Lower leg skin (tissue), 4 donors: ENCODE measurements at regions not wholly inside any gene's neighbourhood (a gene's known extent, or its start where the extent isn't known, plus 50 kb on each side); places are given as distances from the start of the nearest gene placed in this dataset.
"Not testable (repeated sequence)": the region's sequence is repeated elsewhere in the genome, so short reads cannot be mapped to it uniquely, and the experiment has no call there.

Experiments used
- DNase-seq, 2 donors: peaks; one replicate each; pipeline ENCODE4 v3.0.0-alpha.2; 2019; ENCODE audit warnings: low spot score in 2 of 2
- H3K4me3 ChIP-seq: fragments of 200-600 bp; sonication (generic); 2 replicates; pipeline ENCODE4 v1.5.1; 2017; ENCODE audit warnings: mild to moderate bottlenecking, low read depth; ENCODE audit not compliant: poor library complexity, severe bottlenecking
- POLR2A ChIP-seq, 2 donors: fragments of 450-650 bp; IDR thresholded peaks; one replicate each; pipeline ENCODE4 v1.6.1; 2016 to 2017; ENCODE audit warnings: antibody characterized with exemption in 2 of 2, mild to moderate bottlenecking in 1 of 2, moderate library complexity in 1 of 2
- WGBS, 2 donors: methylation state at CpG; one replicate each; pipeline ENCODE4 v1.1.5; 2018; 5-methylcytosine and 5-hydroxymethylcytosine counted together
- intact Hi-C: fragments of 100-400 bp; cut with DNase I; formaldehyde crosslinking; loops from one replicate; pipeline ENCODE4 v1.15.0; 2023; ENCODE audit warnings: low total_unique reads
- TF ChIP-seq, protein P1 (sequence below), 3 donors: fragments of 450-650 bp; IDR thresholded peaks; one replicate each; pipeline ENCODE4 v1.5.1; 2016; ENCODE audit warnings: antibody characterized with exemption in 3 of 3, mild to moderate bottlenecking in 3 of 3, moderate library complexity in 2 of 3

DNA sequence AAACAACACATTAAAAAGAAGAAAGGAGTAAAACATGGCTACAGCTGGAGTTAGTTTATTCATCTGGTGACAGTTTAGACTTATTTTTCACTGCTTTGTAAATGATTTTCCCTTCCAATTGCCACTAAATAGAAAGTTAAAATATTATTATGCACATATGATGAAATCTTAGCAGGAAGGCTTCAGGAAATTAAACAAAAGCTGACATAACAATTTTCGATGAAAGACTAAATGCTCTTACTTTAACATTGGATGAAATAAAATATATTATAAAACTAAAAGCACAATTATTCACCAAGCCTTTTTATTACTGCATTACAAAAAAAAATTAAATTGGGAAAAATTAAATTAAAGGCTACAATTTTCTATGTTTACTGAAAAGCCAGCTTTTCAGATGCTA lies 158.0 kb downstream of the MMUT start:
- TF ChIP-seq, protein P1, sequence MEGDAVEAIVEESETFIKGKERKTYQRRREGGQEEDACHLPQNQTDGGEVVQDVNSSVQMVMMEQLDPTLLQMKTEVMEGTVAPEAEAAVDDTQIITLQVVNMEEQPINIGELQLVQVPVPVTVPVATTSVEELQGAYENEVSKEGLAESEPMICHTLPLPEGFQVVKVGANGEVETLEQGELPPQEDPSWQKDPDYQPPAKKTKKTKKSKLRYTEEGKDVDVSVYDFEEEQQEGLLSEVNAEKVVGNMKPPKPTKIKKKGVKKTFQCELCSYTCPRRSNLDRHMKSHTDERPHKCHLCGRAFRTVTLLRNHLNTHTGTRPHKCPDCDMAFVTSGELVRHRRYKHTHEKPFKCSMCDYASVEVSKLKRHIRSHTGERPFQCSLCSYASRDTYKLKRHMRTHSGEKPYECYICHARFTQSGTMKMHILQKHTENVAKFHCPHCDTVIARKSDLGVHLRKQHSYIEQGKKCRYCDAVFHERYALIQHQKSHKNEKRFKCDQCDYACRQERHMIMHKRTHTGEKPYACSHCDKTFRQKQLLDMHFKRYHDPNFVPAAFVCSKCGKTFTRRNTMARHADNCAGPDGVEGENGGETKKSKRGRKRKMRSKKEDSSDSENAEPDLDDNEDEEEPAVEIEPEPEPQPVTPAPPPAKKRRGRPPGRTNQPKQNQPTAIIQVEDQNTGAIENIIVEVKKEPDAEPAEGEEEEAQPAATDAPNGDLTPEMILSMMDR (IDR thresholded peaks at IDR 0.05), result no peak
- TF ChIP-seq POLR2A (IDR thresholded peaks at IDR 0.05), result no peak
- intact Hi-C loops, result no loop called here

DNA sequence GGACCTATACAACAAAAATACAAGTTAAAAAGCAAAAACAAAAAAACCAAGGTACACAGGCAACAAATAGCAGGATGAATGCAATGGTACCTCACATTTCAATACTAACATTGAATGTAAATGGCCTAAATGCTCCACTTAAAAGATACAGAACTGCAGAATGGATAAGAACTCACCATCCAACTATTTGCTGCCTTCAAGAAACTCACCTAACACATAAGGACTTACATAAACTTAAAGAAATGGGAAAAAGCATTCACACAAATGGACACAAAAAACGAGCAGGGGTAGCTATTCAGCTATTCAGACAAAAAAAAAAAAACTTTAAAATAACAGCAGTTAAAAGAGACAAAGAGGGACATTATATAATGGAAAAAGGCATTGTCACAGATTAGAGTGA lies 158.7 kb downstream of the MMUT start:
- WGBS, 2 donors, result 65 to 71% methylated on average over 1 of the region's 1 CpG
- H3K4me3 ChIP-seq, DNase-seq, intact Hi-C loops: not testable (repeated sequence)

More for the DNA sequence above, 158.0 kb downstream of the MMUT start:
- 73 to 86% methylated on average over 1 of the region's 1 CpG for WGBS, 2 donors
- DNase-seq, result no peak
- H3K4me3 ChIP-seq, result no peak overlapping the region

DNA sequence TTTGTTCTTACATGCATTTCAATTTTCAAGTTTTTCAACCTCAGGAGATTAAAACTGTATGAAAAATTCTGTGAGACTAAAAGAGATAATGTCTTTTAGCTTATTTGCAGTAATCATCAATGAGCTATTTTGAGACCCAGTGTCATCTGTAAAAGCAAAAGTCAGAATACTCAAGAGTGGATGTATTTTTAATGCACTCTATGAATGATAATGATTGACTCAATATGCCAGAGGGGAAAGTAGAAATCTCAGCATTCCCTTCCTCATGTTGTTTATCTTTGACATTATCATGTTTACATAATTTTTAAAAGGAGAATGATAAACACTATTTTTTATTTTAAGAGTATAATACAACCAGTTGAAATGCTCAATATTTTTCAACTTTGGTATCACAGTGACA lies 162.1 kb downstream of the MMUT start:
- no peak for DNase-seq
- TF ChIP-seq, protein P1 (IDR thresholded peaks at IDR 0.05), result no peak
- no peak for TF ChIP-seq POLR2A (IDR thresholded peaks at IDR 0.05)
- intact Hi-C loops, result no loop called here
- no peak overlapping the region for H3K4me3 ChIP-seq

DNA sequence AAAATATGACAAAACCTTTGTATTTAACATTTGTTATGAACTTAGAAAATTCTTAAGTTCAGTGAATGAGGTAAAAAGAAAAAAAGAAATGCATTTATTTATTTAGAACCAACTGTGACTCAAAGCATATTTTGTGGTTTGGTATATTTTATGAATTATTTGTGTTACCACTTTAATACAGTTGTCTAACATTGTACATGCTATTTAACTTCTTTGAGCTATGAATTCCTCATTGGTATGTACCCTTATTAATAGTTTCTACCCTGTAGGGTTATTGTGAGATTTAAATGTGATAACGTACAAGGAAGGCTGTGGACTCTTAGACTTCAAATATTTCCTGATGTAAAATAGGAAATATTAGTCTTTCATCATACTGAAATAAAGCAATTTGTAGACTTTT lies 162.6 kb downstream of the MMUT start:
- TF ChIP-seq POLR2A (IDR thresholded peaks at IDR 0.05), result no peak
- TF ChIP-seq, protein P1 (IDR thresholded peaks at IDR 0.05), result no peak
- no peak overlapping the region for H3K4me3 ChIP-seq
- no peak for DNase-seq
- 60 to 75% methylated on average over 1 of the region's 1 CpG for WGBS, 2 donors
- intact Hi-C loops, result no loop called here

DNA sequence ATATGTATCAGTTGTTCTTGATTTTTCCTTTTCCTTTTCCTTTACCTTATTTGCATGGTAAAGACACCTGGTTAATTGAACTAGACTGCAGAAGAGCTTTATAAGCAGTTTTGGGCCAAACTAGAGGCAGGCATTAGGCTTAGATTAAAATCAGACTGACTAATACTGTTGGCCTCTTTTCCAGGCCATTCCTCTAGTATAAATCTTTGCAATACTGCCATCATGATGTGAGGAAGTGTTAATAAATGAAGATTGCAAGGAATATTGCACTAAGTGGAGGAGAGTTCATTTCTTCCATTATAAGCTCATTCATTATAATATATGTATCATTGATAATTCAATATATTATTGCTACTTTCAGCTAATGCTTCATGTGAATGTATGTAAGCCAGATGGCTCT lies 163.8 kb downstream of the MMUT start:
- DNase-seq, result no peak
- no peak overlapping the region for H3K4me3 ChIP-seq
- no peak for TF ChIP-seq POLR2A (IDR thresholded peaks at IDR 0.05)
- TF ChIP-seq, protein P1 (IDR thresholded peaks at IDR 0.05), result no peak
- intact Hi-C loops, result no loop called here

DNA sequence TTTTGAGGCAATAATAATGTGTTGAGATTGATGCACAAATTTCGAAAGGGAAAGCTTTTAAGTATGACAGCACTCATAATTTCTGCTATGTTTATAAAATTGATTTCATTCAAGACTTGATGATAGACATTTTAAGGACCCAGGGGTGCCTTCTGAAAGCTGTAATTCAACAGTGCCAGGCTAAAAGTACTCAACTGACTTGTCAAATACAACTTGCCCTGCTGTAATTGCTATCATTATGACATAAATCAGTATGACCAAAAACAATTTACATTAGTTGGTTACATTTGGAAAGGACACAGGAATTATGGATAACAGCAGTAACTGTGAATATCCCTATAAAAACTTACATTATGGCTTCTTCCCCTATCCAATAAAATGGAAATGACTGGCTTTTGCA lies 178.9 kb downstream of the MMUT start:
- no peak overlapping the region for H3K4me3 ChIP-seq
- WGBS, 2 donors, result 46 to 61% methylated on average over 1 of the region's 1 CpG
- TF ChIP-seq, protein P1 (IDR thresholded peaks at IDR 0.05), result no peak
- no peak for TF ChIP-seq POLR2A (IDR thresholded peaks at IDR 0.05)
- intact Hi-C loops, result no loop called here
- no peak for DNase-seq

DNA sequence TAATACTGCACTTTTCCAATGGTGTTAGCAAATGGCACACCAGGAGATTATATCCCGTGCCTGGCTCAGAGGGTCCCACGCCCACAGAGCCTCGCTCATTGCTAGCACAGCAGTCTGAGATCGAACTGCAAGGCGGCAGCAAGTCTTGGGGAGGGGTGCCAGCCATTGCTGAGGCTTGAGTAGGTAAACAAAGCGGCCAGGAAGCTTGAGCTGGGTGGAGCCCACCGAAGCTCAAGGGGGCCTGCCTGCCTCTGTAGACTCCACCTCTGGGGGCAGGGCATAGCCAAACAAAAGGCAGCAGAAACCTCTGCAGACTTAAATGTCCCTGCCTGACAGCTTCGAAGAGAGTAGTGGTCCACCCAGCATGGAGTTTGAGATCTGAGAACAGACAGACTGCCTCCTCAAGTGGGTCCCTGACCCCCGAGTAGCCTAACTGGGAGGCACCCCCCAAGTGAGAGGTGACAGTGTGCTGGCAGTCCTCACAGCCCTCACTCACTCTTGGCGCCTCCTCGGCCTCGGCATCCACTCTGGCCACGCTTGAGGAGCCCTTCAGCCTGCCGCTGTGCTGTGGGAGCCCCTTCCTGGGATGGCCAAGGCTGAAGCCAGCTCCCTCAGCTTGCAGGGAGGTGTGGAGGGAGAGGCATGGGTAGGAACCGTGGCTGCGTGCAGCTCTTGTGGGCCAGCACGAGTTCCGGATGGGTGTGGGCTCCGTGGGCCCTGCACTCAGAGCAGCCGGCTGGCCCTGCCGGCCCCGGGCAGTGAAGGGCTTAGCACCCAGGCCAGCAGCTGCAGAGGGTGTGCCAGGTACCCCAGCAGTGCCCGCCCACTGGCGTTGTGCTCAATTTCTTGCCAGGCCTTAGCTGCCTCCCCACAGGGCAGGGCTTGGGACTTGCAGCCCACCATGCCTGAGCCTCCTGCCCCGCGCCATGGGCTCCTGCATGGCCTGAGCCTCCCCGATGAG lies 188.0 kb downstream of the MMUT start:
- intact Hi-C loops, H3K4me3 ChIP-seq: not testable (repeated sequence)
- peak in 1 of 2 donors; percentile 76 for DNase-seq
- 84% methylated on average over 23 to 27 of the region's 27 CpGs for whole genome bisulfite sequencing, 2 donors
